Stimulated activated CD4-positive, alpha-beta T cell treated with anti-CD3 and anti-CD28 coated beads, TNF-alpha, amount 100 ng/mL, for 48 hours (primary cell): ENCODE measurements at regions not wholly inside any gene's neighbourhood (a gene's known extent, or its start where the extent isn't known, plus 50 kb on each side); places are given as distances from the start of the nearest gene placed in this dataset.

Source experiments
- DNase-seq, 3 donors: peaks; one replicate each; pipeline ENCODE4 v3.0.0-alpha.2; 2020; ENCODE audit warnings: low read depth in 3 of 3

- no peak for DNase-seq
Measured at GRCh38 chr18:51824746-51825145, 515.3 kb upstream of the DCC start.

GRCh38 chr18:51833850-51834249 is 506.1 kb upstream of the DCC start:
- DNase-seq: no peak

GRCh38 chr18:51848702-51849101 is 491.3 kb upstream of the DCC start:
- no peak for DNase-seq

GRCh38 chr18:51852681-51853080 is 487.3 kb upstream of the DCC start:
- DNase-seq: no peak

- no peak for DNase-seq
Measured at GRCh38 chr18:51857989-51858388, 482.0 kb upstream of the DCC start.

GRCh38 chr18:51861046-51861445 is 479.0 kb upstream of the DCC start:
- DNase-seq: no peak

- no peak for DNase-seq
Measured at GRCh38 chr18:51862051-51862715, 477.8 kb upstream of the DCC start.

- no peak for DNase-seq
Measured at GRCh38 chr18:51864219-51864965, 475.6 kb upstream of the DCC start.

- DNase-seq: no peak
Measured at GRCh38 chr18:51865538-51865937, 474.5 kb upstream of the DCC start.

- peak in 1 of 3 donors; percentile 4 for DNase-seq
Measured at GRCh38 chr18:51867767-51868166, 472.2 kb upstream of the DCC start.

- no peak for DNase-seq
Measured at GRCh38 chr18:51878724-51879123, 461.3 kb upstream of the DCC start.

- DNase-seq: no peak
Measured at GRCh38 chr18:51879329-51879728, 460.7 kb upstream of the DCC start.

- DNase-seq: no peak
Measured at GRCh38 chr18:51881394-51881793, 458.6 kb upstream of the DCC start.

GRCh38 chr18:51884039-51884438 is 456.0 kb upstream of the DCC start:
- DNase-seq: no peak

GRCh38 chr18:51890762-51891161 is 449.2 kb upstream of the DCC start:
- no peak for DNase-seq

GRCh38 chr18:51891876-51892275 is 448.1 kb upstream of the DCC start:
- DNase-seq: no peak

GRCh38 chr18:51897884-51898283 is 442.1 kb upstream of the DCC start:
- no peak for DNase-seq

- no peak for DNase-seq
Measured at GRCh38 chr18:51907687-51908597, 432.1 kb upstream of the DCC start.

- DNase-seq: no peak
Measured at GRCh38 chr18:51908598-51908944, 431.4 kb upstream of the DCC start.

- DNase-seq: no peak
Measured at GRCh38 chr18:51911584-51911983, 428.4 kb upstream of the DCC start.

GRCh38 chr18:51912381-51912780 is 427.6 kb upstream of the DCC start:
- DNase-seq: no peak

GRCh38 chr18:51915176-51915575 is 424.8 kb upstream of the DCC start:
- no peak for DNase-seq

- no peak for DNase-seq
Measured at GRCh38 chr18:51921862-51922261, 418.1 kb upstream of the DCC start.
